Activated CD8-positive, alpha-beta T cell treated with anti-CD3 and anti-CD28 coated beads for 36 hours (primary cell): ENCODE measurements at regions not wholly inside any gene's neighbourhood (a gene's known extent, or its start where the extent isn't known, plus 50 kb on each side); places are given as distances from the start of the nearest gene placed in this dataset.
"Not testable (repeated sequence)": the region's sequence is repeated elsewhere in the genome, so short reads cannot be mapped to it uniquely, and the experiment has no call there.

Source experiments
- ATAC-seq: fragments of 200-7000 bp; cut with Tn5 transposase; one replicate; pipeline ENCODE4 v1.10.0; 2021; ENCODE audit warnings: mild to moderate bottlenecking, moderate library complexity
- CTCF ChIA-PET: fragments of 350-600 bp; sonication (Branson Sonifier 250); formaldehyde crosslinking; loops from one replicate; lab custom pipeline; 2021; ENCODE audit warnings: antibody characterized with exemption; lab: Charles Lee
- POLR2A ChIA-PET: fragments of 350-600 bp; sonication (Branson Sonifier 250); formaldehyde crosslinking; loops from one replicate; lab custom pipeline; 2021; ENCODE audit warnings: antibody characterized with exemption; lab: Charles Lee
- DNase-seq: peaks from one replicate; pipeline ENCODE4 v3.0.0-alpha.2; 2020
- H3K27ac Mint-ChIP-seq: one replicate; pipeline ENCODE4 v1.8.0; 2021; ENCODE audit warnings: mild to moderate bottlenecking, mixed read lengths
- H3K27me3 Mint-ChIP-seq: one replicate; pipeline ENCODE4 v1.8.0; 2021; ENCODE audit warnings: mixed read lengths
- H3K36me3 Mint-ChIP-seq: one replicate; pipeline ENCODE4 v1.8.0; 2021; ENCODE audit warnings: low read depth, mixed read lengths
- H3K4me1 Mint-ChIP-seq: one replicate; pipeline ENCODE4 v1.8.0; 2021; ENCODE audit warnings: low read depth, mixed read lengths
- H3K4me3 Mint-ChIP-seq: one replicate; pipeline ENCODE4 v1.8.0; 2021; ENCODE audit warnings: mild to moderate bottlenecking, moderate library complexity, mixed read lengths
- H3K9me3 Mint-ChIP-seq: one replicate; pipeline ENCODE4 v1.8.0; 2021; ENCODE audit warnings: mixed read lengths
- CTCF ChIP-seq: fragments of 200-600 bp; IDR thresholded peaks from one replicate; pipeline ENCODE4 v1.8.0; 2022; ENCODE audit warnings: antibody characterized with exemption, mild to moderate bottlenecking
- intact Hi-C: fragments of 100-400 bp; cut with micrococcal nuclease; formaldehyde crosslinking; loops from one replicate; pipeline ENCODE4 v1.10.0; 2022

DNA sequence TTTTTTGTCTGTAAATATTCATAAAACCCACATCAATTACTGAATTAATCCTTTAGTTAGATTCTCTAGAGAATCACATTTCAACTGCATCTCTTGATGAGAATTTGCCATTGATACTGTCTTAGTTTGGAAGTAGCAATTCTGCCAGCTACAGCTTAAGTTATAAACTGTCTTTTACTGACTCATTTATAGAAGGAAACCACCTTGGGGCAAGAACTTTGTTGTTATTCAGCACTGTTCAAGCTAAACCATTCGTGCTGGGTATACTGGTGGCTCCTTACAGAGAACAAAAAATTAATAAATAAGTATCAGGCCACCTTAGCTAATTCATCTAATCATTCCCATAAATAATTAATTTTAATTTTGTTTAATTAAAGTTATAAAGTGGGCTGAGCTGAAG, 1082.6 kb upstream of the CELF4 start:
- no peak overlapping the region for H3K4me3 Mint-ChIP-seq
- no peaks in the 10 kb centered on the region for H3K36me3 Mint-ChIP-seq
- ATAC-seq: no peak
- no peaks in the 10 kb centered on the region for H3K9me3 Mint-ChIP-seq
- H3K4me1 Mint-ChIP-seq: no peaks in the 10 kb centered on the region
- H3K27me3 Mint-ChIP-seq: no peaks in the 10 kb centered on the region
- POLR2A ChIA-PET: no interaction called here
- H3K27ac Mint-ChIP-seq: no peak overlapping the region
- no peak for TF ChIP-seq CTCF
- CTCF ChIA-PET: interaction anchor here (1.7 kb wide), 1 partner anchor 14 kb away, joined by 4 read pairs; no protein-coding TSS in a partner anchor
- intact Hi-C loops: no loop called here
- DNase-seq: no peak

DNA sequence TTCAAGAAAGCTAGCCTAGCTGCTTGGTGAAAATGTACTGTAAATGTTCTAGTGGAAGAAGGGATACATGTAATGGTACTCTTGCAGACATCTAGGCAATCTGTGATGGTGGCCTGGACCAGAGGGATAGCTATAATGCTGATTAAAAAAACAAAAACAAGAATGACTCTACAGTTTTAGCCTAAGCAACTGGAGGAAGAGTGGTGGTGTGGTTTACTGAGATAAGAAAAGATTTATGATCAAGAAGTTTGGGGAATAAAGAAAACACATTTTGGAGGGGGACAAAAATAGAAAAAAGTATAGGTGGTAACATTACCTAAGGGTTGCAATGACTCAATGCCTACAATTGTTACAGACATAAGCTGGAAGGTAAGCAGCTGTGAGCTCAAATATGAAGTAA, 1080.7 kb upstream of the CELF4 start:
- CTCF ChIA-PET: interaction anchor here (1.4 kb wide), 1 partner anchor 62 kb away, joined by 3 read pairs; no protein-coding TSS in a partner anchor

DNA sequence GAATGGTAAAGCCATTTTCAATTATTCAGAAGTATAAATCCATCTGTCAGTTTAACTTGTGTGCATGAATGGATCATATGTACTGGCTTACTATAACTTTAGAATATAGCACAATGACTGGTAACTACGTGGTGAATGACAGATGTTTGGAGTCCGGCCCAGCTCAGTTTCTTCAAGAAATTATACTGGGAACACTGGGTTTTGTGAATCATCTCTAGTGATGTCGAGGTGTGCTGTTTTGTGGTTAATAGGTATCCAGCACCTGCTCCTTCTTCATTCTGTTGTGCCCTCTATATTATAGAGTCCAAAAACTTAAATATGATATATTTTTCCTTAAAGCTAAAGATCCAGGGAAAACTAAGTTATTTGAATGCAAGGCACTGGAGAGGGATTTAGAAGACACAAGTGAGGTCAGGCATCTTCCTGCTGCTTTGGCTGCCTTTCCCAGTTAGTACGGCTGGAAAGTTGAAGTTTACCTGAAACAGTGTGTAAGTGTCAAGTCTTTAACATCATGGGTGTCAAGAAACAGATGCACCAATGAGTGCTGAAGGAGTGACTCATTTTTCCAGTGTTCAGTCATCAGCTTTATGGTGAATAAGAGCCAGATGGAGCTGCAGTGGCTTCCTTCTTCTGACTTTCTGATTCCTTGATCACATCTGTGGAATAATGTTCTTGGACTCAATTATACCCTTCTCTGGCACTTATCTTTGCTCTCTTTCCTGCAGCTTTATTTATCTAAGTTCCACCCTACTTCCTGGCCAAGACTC, 1079.5 kb upstream of the CELF4 start:
- no peak for DNase-seq
- ChIA-PET CTCF (interaction anchor here (0.6 kb wide), 1 partner anchor 395 kb away, joined by 3 read pairs; no protein-coding TSS in a partner anchor), POLR2A (no interaction called here)
- ATAC-seq: no peak
- Mint-ChIP-seq H3K27ac (no peak overlapping the region), H3K36me3 (no peaks in the 10 kb centered on the region), H3K4me1 (no peaks in the 10 kb centered on the region), H3K4me3 (no peak overlapping the region), H3K27me3 (no peaks in the 10 kb centered on the region), H3K9me3 (no peaks in the 10 kb centered on the region)
- intact Hi-C loops: no loop called here
- no peak for TF ChIP-seq CTCF

More for the DNA sequence above, 1080.7 kb upstream of the CELF4 start:
- no peak overlapping the region for H3K27ac Mint-ChIP-seq
- H3K27me3 Mint-ChIP-seq: no peaks in the 10 kb centered on the region
- no peaks in the 10 kb centered on the region for H3K4me1 Mint-ChIP-seq
- POLR2A ChIA-PET: no interaction called here
- ATAC-seq: no peak
- no peak for TF ChIP-seq CTCF
- DNase-seq: no peak
- no peak overlapping the region for H3K4me3 Mint-ChIP-seq
- no peaks in the 10 kb centered on the region for H3K36me3 Mint-ChIP-seq
- no peaks in the 10 kb centered on the region for H3K9me3 Mint-ChIP-seq
- intact Hi-C loops: no loop called here

GRCh38 chr18:38642711-38643110, 1077.1 kb upstream of the CELF4 start:
- no peak for ATAC-seq
- CTCF ChIA-PET: no interaction called here
- intact Hi-C loops: no loop called here
- no peak overlapping the region for H3K27ac Mint-ChIP-seq
- no peak for TF ChIP-seq CTCF
- H3K27me3 Mint-ChIP-seq: no peaks in the 10 kb centered on the region
- POLR2A ChIA-PET: no interaction called here
- H3K36me3 Mint-ChIP-seq: peaks cover 1% of the 10 kb centered on the region
- H3K4me3 Mint-ChIP-seq: no peak overlapping the region
- H3K9me3 Mint-ChIP-seq: peaks cover 12% of the 10 kb centered on the region
- no peak for DNase-seq
- H3K4me1 Mint-ChIP-seq: no peaks in the 10 kb centered on the region

DNA sequence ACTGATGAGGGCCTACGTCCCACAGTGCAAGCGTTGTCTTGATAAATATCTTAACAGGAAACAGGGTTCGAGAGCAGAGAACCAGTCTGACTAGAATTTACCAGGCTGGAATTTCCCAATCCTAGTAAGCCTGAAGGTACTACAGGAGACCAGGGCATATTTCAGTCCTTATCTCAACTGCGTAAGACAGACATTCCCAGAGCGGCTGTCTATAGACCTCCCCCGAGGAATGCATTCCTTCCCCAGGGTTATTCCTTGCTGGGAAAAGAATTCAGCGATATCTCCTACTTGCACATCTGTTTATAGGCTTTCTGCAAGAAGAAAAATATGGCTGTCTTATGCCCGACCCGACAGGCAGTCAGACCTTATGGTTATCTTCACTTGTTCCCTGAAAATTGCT, 1074.1 kb upstream of the CELF4 start:
- POLR2A ChIA-PET, H3K4me3 Mint-ChIP-seq, H3K36me3 Mint-ChIP-seq, DNase-seq, ATAC-seq, CTCF ChIA-PET, intact Hi-C loops, H3K27me3 Mint-ChIP-seq, H3K4me1 Mint-ChIP-seq, H3K27ac Mint-ChIP-seq: not testable (repeated sequence)
- peaks cover 13% of the 10 kb centered on the region for H3K9me3 Mint-ChIP-seq
